PC-9 (cell line): ENCODE measurements at regions not wholly inside any gene's neighbourhood (a gene's known extent, or its start where the extent isn't known, plus 50 kb on each side); places are given as distances from the start of the nearest gene placed in this dataset.

Experiments used
- BruUV-seq: library from RNA; stranded (reverse); fragments of 400-500 nt; replicated peaks from 2 replicates; lab custom pipeline; 2021; lab: Mats Ljungman, UMichigan
- CTCF ChIA-PET: fragments of 300-600 bp; sonication (Branson Sonifier 250); formaldehyde crosslinking; loops from one replicate; lab custom pipeline; 2022; ENCODE audit warnings: antibody characterized with exemption; lab: Charles Lee
- POLR2A ChIA-PET: fragments of 300-600 bp; sonication (Branson Sonifier 250); formaldehyde crosslinking; loops from one replicate; lab custom pipeline; 2022; ENCODE audit warnings: antibody characterized with exemption; ENCODE audit not compliant: unreplicated experiment; lab: Charles Lee
- DNase-seq, 2 experiments: peaks; one replicate each; pipeline versions ENCODE4 v3.0.0 to v3.0.0-alpha.2; 2015 to 2022; ENCODE audit warnings: mixed read lengths in 1 of 2
- H2AFZ ChIP-seq: fragments of 200-600 bp; sonication (generic); 2 replicates; pipeline ENCODE4 v1.8.1; 2017; ENCODE audit warnings: antibody characterized with exemption
- H3F3A ChIP-seq: fragments of 200-600 bp; sonication (generic); 2 replicates; pipeline ENCODE4 v1.8.1; 2017; ENCODE audit warnings: antibody characterized with exemption, mild to moderate bottlenecking, low read depth; ENCODE audit not compliant: insufficient read depth
- H3K27ac ChIP-seq: fragments of 200-600 bp; sonication (generic); 2 replicates; pipeline ENCODE4 v1.6.1; 2016; ENCODE audit warnings: mixed run types
- H3K27me3 ChIP-seq: fragments of 200-600 bp; sonication (generic); 2 replicates; pipeline ENCODE4 v1.6.1; 2016; ENCODE audit warnings: low read depth, mixed run types; ENCODE audit not compliant: insufficient read depth
- H3K36me3 ChIP-seq: fragments of 200-600 bp; sonication (generic); 2 replicates; pipeline ENCODE4 v1.6.1; 2016; ENCODE audit warnings: low read depth, mixed run types
- H3K4me1 ChIP-seq: fragments of 200-600 bp; sonication (generic); replicated peaks from 2 replicates; pipeline ENCODE4 v1.6.1; 2016; ENCODE audit warnings: mixed run types; ENCODE audit not compliant: insufficient read depth
- H3K4me2 ChIP-seq: fragments of 200-600 bp; sonication (generic); 2 replicates; pipeline ENCODE4 v1.6.1; 2017; ENCODE audit warnings: mixed run types
- H3K4me3 ChIP-seq: fragments of 200-600 bp; sonication (generic); 2 replicates; pipeline ENCODE4 v1.6.1; 2016; ENCODE audit warnings: mixed run types
- H3K79me2 ChIP-seq: fragments of 200-600 bp; sonication (generic); 2 replicates; pipeline ENCODE4 v1.6.1; 2017; ENCODE audit warnings: low read depth, mixed run types
- H3K9me2 ChIP-seq: fragments of 200-600 bp; sonication (generic); 2 replicates; pipeline ENCODE4 v1.8.1; 2017; ENCODE audit warnings: mild to moderate bottlenecking; ENCODE audit not compliant: insufficient read depth
- H3K9me3 ChIP-seq: fragments of 200-600 bp; sonication (generic); 2 replicates; pipeline ENCODE4 v1.8.1; 2016; ENCODE audit warnings: low read depth; ENCODE audit not compliant: insufficient read depth
- H4K20me1 ChIP-seq: fragments of 200-600 bp; sonication (generic); 2 replicates; pipeline ENCODE4 v1.8.1; 2017; ENCODE audit not compliant: insufficient read depth
- EZH2 ChIP-seq: fragments of 200-600 bp; sonication (generic); IDR thresholded peaks from 2 replicates; pipeline ENCODE4 v1.8.0; 2017; ENCODE audit warnings: antibody characterized with exemption, low read depth
- intact Hi-C: fragments of 100-400 bp; cut with micrococcal nuclease; formaldehyde crosslinking; loops from one replicate; pipeline ENCODE4 v1.10.0; 2022; ENCODE audit not compliant: unreplicated experiment
- TF ChIP-seq, protein P1 (sequence below): fragments of 200-600 bp; sonication (generic); conservative IDR thresholded peaks from 2 replicates; pipeline ENCODE4 v1.6.1; 2017; ENCODE audit warnings: mixed run types, antibody characterized with exemption, mild to moderate bottlenecking, moderate library complexity

DNA sequence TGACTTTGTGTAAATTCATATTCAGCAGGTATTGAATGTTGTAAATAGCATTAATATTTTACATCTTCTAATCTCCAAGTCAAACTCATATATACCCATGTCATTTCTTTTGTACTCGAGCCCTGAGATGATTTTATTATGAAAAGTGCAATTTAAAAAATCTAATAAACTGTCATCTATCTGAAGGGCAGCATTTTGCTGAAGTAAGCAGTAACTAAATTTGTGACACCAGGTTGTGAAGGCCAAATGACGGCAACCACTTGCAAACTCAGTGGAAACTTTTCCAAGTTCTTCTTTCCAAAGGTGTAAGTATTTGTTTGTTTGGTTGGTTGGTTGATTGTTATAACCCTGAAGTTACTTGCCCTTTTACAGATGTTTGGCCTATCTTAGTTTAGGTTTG is 188.3 kb downstream of the GPR37 start:
- Histone ChIP-seq H3K27ac (no peak overlapping the region), H2AFZ (no peak overlapping the region), H3K4me1 (0 out of 2 replicates have a peak, but pooled peaks cover 2% of the 10 kb centered on the region), H3K4me3 (no peak overlapping the region), H3K79me2 (no peaks in the 10 kb centered on the region), H4K20me1 (no peaks in the 10 kb centered on the region), H3K9me2 (no peaks in the 10 kb centered on the region), H3K27me3 (no peaks in the 10 kb centered on the region), H3K36me3 (no peaks in the 10 kb centered on the region), H3F3A (no peaks in the 10 kb centered on the region), H3K9me3 (no peaks in the 10 kb centered on the region; the same call in 1 of the 2 replicates), H3K4me2 (no peak overlapping the region)
- DNase-seq: no peak
- intact Hi-C loops: no loop called here
- BruUV-seq: no TSS peak
- TF ChIP-seq, protein P1, sequence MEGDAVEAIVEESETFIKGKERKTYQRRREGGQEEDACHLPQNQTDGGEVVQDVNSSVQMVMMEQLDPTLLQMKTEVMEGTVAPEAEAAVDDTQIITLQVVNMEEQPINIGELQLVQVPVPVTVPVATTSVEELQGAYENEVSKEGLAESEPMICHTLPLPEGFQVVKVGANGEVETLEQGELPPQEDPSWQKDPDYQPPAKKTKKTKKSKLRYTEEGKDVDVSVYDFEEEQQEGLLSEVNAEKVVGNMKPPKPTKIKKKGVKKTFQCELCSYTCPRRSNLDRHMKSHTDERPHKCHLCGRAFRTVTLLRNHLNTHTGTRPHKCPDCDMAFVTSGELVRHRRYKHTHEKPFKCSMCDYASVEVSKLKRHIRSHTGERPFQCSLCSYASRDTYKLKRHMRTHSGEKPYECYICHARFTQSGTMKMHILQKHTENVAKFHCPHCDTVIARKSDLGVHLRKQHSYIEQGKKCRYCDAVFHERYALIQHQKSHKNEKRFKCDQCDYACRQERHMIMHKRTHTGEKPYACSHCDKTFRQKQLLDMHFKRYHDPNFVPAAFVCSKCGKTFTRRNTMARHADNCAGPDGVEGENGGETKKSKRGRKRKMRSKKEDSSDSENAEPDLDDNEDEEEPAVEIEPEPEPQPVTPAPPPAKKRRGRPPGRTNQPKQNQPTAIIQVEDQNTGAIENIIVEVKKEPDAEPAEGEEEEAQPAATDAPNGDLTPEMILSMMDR: no peak
- TF ChIP-seq EZH2: no peak
- ChIA-PET CTCF (no interaction called here), POLR2A (no interaction called here)

GRCh38 chr7:124575176-124575575 is 190.4 kb downstream of the GPR37 start:
- no peaks in the 10 kb centered on the region for H4K20me1 ChIP-seq
- BruUV-seq: no TSS peak

GRCh38 chr7:124570558-124570957 is 195.0 kb downstream of the GPR37 start:
- H3K9me3 ChIP-seq: no peaks in the 10 kb centered on the region; the same call in 1 of the 2 replicates
- no peaks in the 10 kb centered on the region for H4K20me1 ChIP-seq
- no TSS peak for BruUV-seq
- no peaks in the 10 kb centered on the region for H3K36me3 ChIP-seq
- 0 out of 2 replicates have a peak, but pooled peaks cover 4% of the 10 kb centered on the region for H3K4me1 ChIP-seq
- intact Hi-C loops: no loop called here
- TF ChIP-seq, protein P1: no peak
- TF ChIP-seq EZH2: no peak
- ChIA-PET POLR2A (interaction anchor here (0.6 kb wide), 1 partner anchor 64 kb away, joined by 5 read pairs; no protein-coding TSS in a partner anchor), CTCF (no interaction called here)
- H3K27me3 ChIP-seq: no peaks in the 10 kb centered on the region
- no peaks in the 10 kb centered on the region for H3F3A ChIP-seq
- no peak overlapping the region for H2AFZ ChIP-seq
- H3K79me2 ChIP-seq: no peaks in the 10 kb centered on the region
- no peaks in the 10 kb centered on the region for H3K9me2 ChIP-seq
- H3K4me2 ChIP-seq: no peak overlapping the region
- DNase-seq: no peak
- H3K4me3 ChIP-seq: no peak overlapping the region
- no peak overlapping the region for H3K27ac ChIP-seq

More at GRCh38 chr7:124575176-124575575, 190.4 kb downstream of the GPR37 start:
- Histone ChIP-seq H3K79me2 (no peaks in the 10 kb centered on the region), H3K27me3 (no peaks in the 10 kb centered on the region), H3K9me2 (no peaks in the 10 kb centered on the region), H3K4me1 (0 out of 2 replicates have a peak, but pooled peaks cover 4% of the 10 kb centered on the region), H3K4me3 (no peak overlapping the region), H3F3A (no peaks in the 10 kb centered on the region), H3K9me3 (no peaks in the 10 kb centered on the region; the same call in 1 of the 2 replicates), H2AFZ (no peak overlapping the region), H3K27ac (no peak overlapping the region), H3K36me3 (no peaks in the 10 kb centered on the region), H3K4me2 (no peak overlapping the region)
- CTCF ChIA-PET: no interaction called here
- POLR2A ChIA-PET: no interaction called here
- intact Hi-C loops: no loop called here
- DNase-seq: no peak
- no peak for TF ChIP-seq EZH2
- TF ChIP-seq, protein P1: no peak
